Skeletal muscle satellite cell (primary cell): ENCODE measurements at regions not wholly inside any gene's neighbourhood (a gene's known extent, or its start where the extent isn't known, plus 50 kb on each side); places are given as distances from the start of the nearest gene placed in this dataset.

ENCODE experiments used
- H3K27me3 ChIP-seq: 2 replicates; pipeline ENCODE4 v1.7.0; 2013; ENCODE audit warnings: low read length; ENCODE audit not compliant: control insufficient read depth, insufficient read depth
- H3K36me3 ChIP-seq: 2 replicates; pipeline ENCODE4 v1.7.0; 2013; ENCODE audit warnings: mild to moderate bottlenecking, control low read depth, low read length; ENCODE audit not compliant: insufficient read depth
- H3K4me1 ChIP-seq: 2 replicates; pipeline ENCODE4 v1.7.0; 2013; ENCODE audit warnings: low read length; ENCODE audit not compliant: control insufficient read depth, insufficient read depth
- H3K4me2 ChIP-seq: 2 replicates; pipeline ENCODE4 v1.7.0; 2013; ENCODE audit warnings: mild to moderate bottlenecking, low read length
- H3K4me3 ChIP-seq: 2 replicates; pipeline ENCODE4 v1.7.0; 2013; ENCODE audit warnings: low read length
- H3K9ac ChIP-seq: 2 replicates; pipeline ENCODE4 v1.7.0; 2013; ENCODE audit warnings: mild to moderate bottlenecking, low read depth, low read length, moderate library complexity
- H3K9me3 ChIP-seq: replicated peaks from 2 replicates; pipeline ENCODE4 v1.7.0; 2013; ENCODE audit warnings: mild to moderate bottlenecking, control low read depth, low read length

- no peaks in the 10 kb centered on the region for H3K36me3 ChIP-seq
- no peak overlapping the region for H3K4me2 ChIP-seq
- H3K4me1 ChIP-seq, result no peaks in the 10 kb centered on the region
- no peak overlapping the region for H3K4me3 ChIP-seq
- H3K9ac ChIP-seq, result no peak overlapping the region
- H3K9me3 ChIP-seq, result no peaks in the 10 kb centered on the region
- no peaks in the 10 kb centered on the region for H3K27me3 ChIP-seq
Observed at GRCh38 chr2:82275599-82275998, 1971.0 kb upstream of the LRRTM1 start.

DNA sequence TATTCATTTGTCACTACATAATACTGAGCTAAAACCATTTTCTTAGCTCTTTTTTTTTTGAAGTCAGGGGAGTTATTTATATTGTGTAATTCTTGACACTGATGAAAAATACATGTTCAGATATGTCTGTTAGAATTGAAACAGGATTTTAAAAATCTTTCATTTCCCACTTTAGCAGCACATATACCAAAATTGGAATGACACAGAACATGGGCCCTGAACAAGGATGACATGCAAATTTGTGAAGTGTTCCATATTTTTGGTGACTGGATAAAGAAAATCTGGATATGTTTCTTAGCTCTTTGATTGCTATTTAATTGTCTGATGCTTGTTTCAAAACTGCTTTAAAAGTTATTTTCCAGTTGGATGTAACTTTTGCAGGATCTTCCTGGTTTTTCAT, 1963.9 kb upstream of the LRRTM1 start:
- no peak overlapping the region for H3K4me3 ChIP-seq
- H3K4me1 ChIP-seq, result no peaks in the 10 kb centered on the region
- H3K4me2 ChIP-seq, result no peak overlapping the region
- no peak overlapping the region for H3K9ac ChIP-seq
- no peaks in the 10 kb centered on the region for H3K36me3 ChIP-seq
- no peaks in the 10 kb centered on the region for H3K9me3 ChIP-seq
- no peaks in the 10 kb centered on the region for H3K27me3 ChIP-seq

DNA sequence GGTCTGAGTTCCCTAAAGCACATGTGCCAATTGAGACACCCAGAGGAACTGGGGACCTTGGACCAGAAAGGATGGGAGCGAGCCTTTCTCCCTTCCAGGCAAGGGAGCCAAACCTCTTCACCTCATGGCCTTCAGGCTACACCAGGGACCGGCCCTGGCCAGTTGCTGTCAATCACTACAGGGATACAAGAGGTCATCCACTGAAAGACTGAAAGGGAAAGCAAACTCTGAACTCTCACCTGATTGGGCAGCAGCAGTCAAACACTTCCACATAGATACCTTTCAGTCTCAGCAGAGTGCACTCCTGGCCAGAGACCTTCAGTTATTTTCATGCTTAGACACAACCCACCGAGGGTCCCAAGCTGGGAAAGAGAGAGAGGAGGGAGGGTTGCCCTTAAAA, 1956.0 kb upstream of the LRRTM1 start:
- Histone ChIP-seq H3K4me3 (no peak overlapping the region), H3K9ac (no peak overlapping the region), H3K4me1 (no peaks in the 10 kb centered on the region), H3K9me3 (no peaks in the 10 kb centered on the region), H3K36me3 (no peaks in the 10 kb centered on the region), H3K4me2 (no peak overlapping the region), H3K27me3 (no peaks in the 10 kb centered on the region)

GRCh38 chr2:82259551-82259950, 1955.0 kb upstream of the LRRTM1 start:
- Histone ChIP-seq H3K4me2 (no peak overlapping the region), H3K9ac (no peak overlapping the region), H3K9me3 (no peaks in the 10 kb centered on the region), H3K4me1 (no peaks in the 10 kb centered on the region), H3K27me3 (no peaks in the 10 kb centered on the region), H3K36me3 (no peaks in the 10 kb centered on the region), H3K4me3 (no peak overlapping the region)

DNA sequence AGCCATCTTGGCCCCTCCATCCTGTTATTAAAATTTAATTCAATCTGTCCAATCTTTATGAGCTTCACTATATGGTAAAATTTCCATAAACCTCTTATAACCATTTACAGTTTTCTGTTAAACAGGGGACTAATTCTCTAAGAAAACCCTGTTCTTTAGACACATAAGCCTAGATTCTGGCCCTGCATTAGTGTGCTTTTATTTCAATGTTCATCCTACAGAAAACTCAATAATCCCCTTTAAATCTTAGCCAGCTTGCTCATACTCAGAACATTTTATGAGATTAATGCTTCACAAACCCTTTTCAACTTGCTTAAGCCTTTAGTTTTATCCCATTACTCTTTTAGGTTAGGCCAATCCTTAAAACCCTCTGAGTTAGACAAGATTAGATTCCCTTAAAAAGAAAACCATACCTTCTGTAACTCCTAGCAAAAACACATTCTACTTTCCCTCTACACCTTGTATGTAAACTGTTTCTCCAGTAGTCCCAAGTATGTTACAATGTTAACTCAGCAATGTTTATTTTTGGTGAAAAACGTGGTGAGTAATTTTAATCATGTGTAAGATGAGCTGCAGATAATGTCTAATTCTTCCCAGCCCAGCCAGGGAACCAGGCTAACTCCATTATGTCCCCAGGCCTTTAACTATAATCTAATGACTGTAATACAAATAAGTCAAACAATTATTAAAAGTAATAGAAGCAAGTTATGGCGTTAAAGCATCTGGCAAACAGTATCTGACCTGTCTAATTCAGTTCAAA, 1953.4 kb upstream of the LRRTM1 start:
- no peak overlapping the region for H3K4me2 ChIP-seq
- no peak overlapping the region for H3K4me3 ChIP-seq
- no peaks in the 10 kb centered on the region for H3K36me3 ChIP-seq
- no peaks in the 10 kb centered on the region for H3K4me1 ChIP-seq
- H3K27me3 ChIP-seq, result no peaks in the 10 kb centered on the region
- no peak overlapping the region for H3K9ac ChIP-seq
- peaks cover 3% of the 10 kb centered on the region for H3K9me3 ChIP-seq

GRCh38 chr2:82256983-82257632, 1952.6 kb upstream of the LRRTM1 start:
- H3K36me3 ChIP-seq, result no peaks in the 10 kb centered on the region
- no peak overlapping the region for H3K4me3 ChIP-seq
- peaks cover 3% of the 10 kb centered on the region for H3K9me3 ChIP-seq
- no peaks in the 10 kb centered on the region for H3K27me3 ChIP-seq
- no peak overlapping the region for H3K4me2 ChIP-seq
- H3K4me1 ChIP-seq, result no peaks in the 10 kb centered on the region
- no peak overlapping the region for H3K9ac ChIP-seq

- Histone ChIP-seq H3K9ac (no peak overlapping the region), H3K36me3 (no peaks in the 10 kb centered on the region), H3K4me1 (no peaks in the 10 kb centered on the region), H3K4me3 (no peak overlapping the region), H3K9me3 (peaks cover 3% of the 10 kb centered on the region), H3K4me2 (no peak overlapping the region), H3K27me3 (no peaks in the 10 kb centered on the region)
Observed at GRCh38 chr2:82256288-82256687, 1951.7 kb upstream of the LRRTM1 start.

- no peak overlapping the region for H3K9ac ChIP-seq
- H3K36me3 ChIP-seq, result no peaks in the 10 kb centered on the region
- no peaks in the 10 kb centered on the region for H3K4me1 ChIP-seq
- H3K4me3 ChIP-seq, result no peak overlapping the region
- no peaks in the 10 kb centered on the region for H3K27me3 ChIP-seq
- no peak overlapping the region for H3K4me2 ChIP-seq
- H3K9me3 ChIP-seq, result peaks cover 3% of the 10 kb centered on the region
Observed at GRCh38 chr2:82254728-82255127, 1950.2 kb upstream of the LRRTM1 start.

GRCh38 chr2:82246220-82246775, 1941.7 kb upstream of the LRRTM1 start:
- Histone ChIP-seq H3K9ac (no peak overlapping the region), H3K4me2 (no peak overlapping the region), H3K4me3 (no peak overlapping the region), H3K27me3 (no peaks in the 10 kb centered on the region), H3K4me1 (no peaks in the 10 kb centered on the region), H3K36me3 (no peaks in the 10 kb centered on the region), H3K9me3 (no peaks in the 10 kb centered on the region)

GRCh38 chr2:82239176-82239575, 1934.6 kb upstream of the LRRTM1 start:
- H3K4me3 ChIP-seq, result no peak overlapping the region
- no peak overlapping the region for H3K9ac ChIP-seq
- H3K27me3 ChIP-seq, result no peaks in the 10 kb centered on the region

GRCh38 chr2:82237994-82238662, 1933.6 kb upstream of the LRRTM1 start:
- Histone ChIP-seq H3K4me2 (no peak overlapping the region), H3K36me3 (no peaks in the 10 kb centered on the region), H3K9me3 (no peaks in the 10 kb centered on the region), H3K27me3 (no peaks in the 10 kb centered on the region), H3K4me3 (no peak overlapping the region), H3K4me1 (no peaks in the 10 kb centered on the region), H3K9ac (no peak overlapping the region)

More at GRCh38 chr2:82239176-82239575, 1934.6 kb upstream of the LRRTM1 start:
- no peak overlapping the region for H3K4me2 ChIP-seq
- no peaks in the 10 kb centered on the region for H3K4me1 ChIP-seq
- no peaks in the 10 kb centered on the region for H3K36me3 ChIP-seq
- no peaks in the 10 kb centered on the region for H3K9me3 ChIP-seq
